ENCODE measurements at regions not wholly inside any gene's neighbourhood (a gene's known extent, or its start where the extent isn't known, plus 50 kb on each side); places are given as distances from the start of the nearest gene placed in this dataset.

- TF ChIP-seq CTCF (IDR thresholded peaks at IDR 0.05), result no peak
- WGBS, 2 donors, result 68 to 75% methylated on average over 9 of the region's 9 CpGs
- no peak overlapping the region for H3K27ac ChIP-seq
- H3K9me3 ChIP-seq, result no peaks in the 10 kb centered on the region
- no peak overlapping the region for H3K4me3 ChIP-seq
- intact Hi-C loops (cut with DNase I), result no loop called here
- H3K27me3 ChIP-seq, result no peaks in the 10 kb centered on the region
- H3K36me3 ChIP-seq, result no peaks in the 10 kb centered on the region
- no peak for ATAC-seq
- DNase-seq, result no peak
- no peak for FAIRE-seq
- H3K4me1 ChIP-seq, result no peaks in the 10 kb centered on the region
These were observed 334.2 kb downstream of the IRX2 start for GRCh38 chr5:2417301-2417700.

GRCh38 chr5:2415678-2416077 lies 335.8 kb downstream of the IRX2 start:
- 32 to 43% methylated on average over 17 to 23 of the region's 23 CpGs for WGBS, 2 donors
- Histone ChIP-seq H3K4me1 (no peaks in the 10 kb centered on the region), H3K36me3 (no peaks in the 10 kb centered on the region), H3K27me3 (no peaks in the 10 kb centered on the region), H3K27ac (no peak overlapping the region), H3K9me3 (no peaks in the 10 kb centered on the region), H3K4me3 (no peak overlapping the region)
- DNase-seq (peak in 1 of 6 donors; percentile 41), FAIRE-seq (no peak), ATAC-seq (no peak)
- no peak for TF ChIP-seq CTCF (IDR thresholded peaks at IDR 0.05)
- intact Hi-C loops (cut with DNase I), result no loop called here

GRCh38 chr5:2410451-2410850 lies 341.0 kb downstream of the IRX2 start:
- H3K36me3 ChIP-seq, result no peaks in the 10 kb centered on the region
- no peaks in the 10 kb centered on the region for H3K4me1 ChIP-seq
- TF ChIP-seq CTCF (IDR thresholded peaks at IDR 0.05), result no peak
- H3K4me3 ChIP-seq, result no peak overlapping the region
- no peak for DNase-seq
- intact Hi-C loops (cut with DNase I), result no loop called here
- WGBS, 2 donors, result 51 to 56% methylated on average over 6 of the region's 6 CpGs
- H3K9me3 ChIP-seq, result no peaks in the 10 kb centered on the region
- ATAC-seq, result no peak
- no peaks in the 10 kb centered on the region for H3K27me3 ChIP-seq
- no peak for FAIRE-seq
- H3K27ac ChIP-seq, result no peak overlapping the region

GRCh38 chr5:2403296-2403695 lies 348.2 kb downstream of the IRX2 start:
- no peak for TF ChIP-seq CTCF (IDR thresholded peaks at IDR 0.05)
- no peak overlapping the region for H3K4me3 ChIP-seq
- H3K36me3 ChIP-seq, result no peaks in the 10 kb centered on the region
- DNase-seq (no peak), ATAC-seq (no peak), FAIRE-seq (no peak)
- H3K27ac ChIP-seq, result no peak overlapping the region
- no peaks in the 10 kb centered on the region for H3K9me3 ChIP-seq
- no peaks in the 10 kb centered on the region for H3K27me3 ChIP-seq
- WGBS, 2 donors, result 3 to 8% methylated on average over 1 of the region's 1 CpG
- intact Hi-C loops (cut with DNase I), result no loop called here
- no peaks in the 10 kb centered on the region for H3K4me1 ChIP-seq

GRCh38 chr5:2399804-2400203 lies 351.7 kb downstream of the IRX2 start:
- Histone ChIP-seq H3K36me3 (no peaks in the 10 kb centered on the region), H3K4me3 (no peak overlapping the region), H3K4me1 (no peaks in the 10 kb centered on the region), H3K27ac (no peak overlapping the region), H3K27me3 (no peaks in the 10 kb centered on the region), H3K9me3 (no peaks in the 10 kb centered on the region)
- FAIRE-seq, result no peak
- no peak for TF ChIP-seq CTCF (IDR thresholded peaks at IDR 0.05)
- intact Hi-C loops (cut with DNase I), result no loop called here
- 45 to 49% methylated on average over 7 of the region's 7 CpGs for WGBS, 2 donors
- no peak for ATAC-seq
- no peak for DNase-seq
